Limb (tissue), 2 donors: ENCODE measurements at regions not wholly inside any gene's neighbourhood (a gene's known extent, or its start where the extent isn't known, plus 50 kb on each side); places are given as distances from the start of the nearest gene placed in this dataset.
"Not testable (repeated sequence)": the region's sequence is repeated elsewhere in the genome, so short reads cannot be mapped to it uniquely, and the experiment has no call there.

Experiments used
- DNase-seq, 2 donors: peaks; one replicate each; pipeline ENCODE4 v3.0.0-alpha.2; 2016; ENCODE audit errors: extremely low spot score in 2 of 2

- DNase-seq, result not testable (repeated sequence)
Measured at GRCh38 chr4:131883181-131883580, 1265.9 kb upstream of the PCDH10 start.

- not testable (repeated sequence) for DNase-seq
Measured at GRCh38 chr4:131925662-131926061, 1223.4 kb upstream of the PCDH10 start.

- DNase-seq, result not testable (repeated sequence)
Measured at GRCh38 chr4:131967646-131968045, 1181.4 kb upstream of the PCDH10 start.

- DNase-seq, result no peak
Measured at GRCh38 chr4:131974730-131975129, 1174.4 kb upstream of the PCDH10 start.

GRCh38 chr4:131975276-131976132, 1173.6 kb upstream of the PCDH10 start:
- DNase-seq, result not testable (repeated sequence)

GRCh38 chr4:131976133-131977002, 1172.7 kb upstream of the PCDH10 start:
- DNase-seq, result not testable (repeated sequence)

- DNase-seq, result no peak
Measured at GRCh38 chr4:131978120-131978519, 1171.0 kb upstream of the PCDH10 start.

GRCh38 chr4:131989576-131989975, 1159.5 kb upstream of the PCDH10 start:
- DNase-seq, result no peak

- DNase-seq, result no peak
Measured at GRCh38 chr4:132001542-132001941, 1147.6 kb upstream of the PCDH10 start.

GRCh38 chr4:132003593-132003992, 1145.5 kb upstream of the PCDH10 start:
- no peak for DNase-seq

GRCh38 chr4:132015321-132015720, 1133.8 kb upstream of the PCDH10 start:
- no peak for DNase-seq

GRCh38 chr4:132016703-132017350, 1132.3 kb upstream of the PCDH10 start:
- no peak for DNase-seq

- DNase-seq, result peak in 1 of 2 donors; percentile 6
Measured at GRCh38 chr4:132026166-132026565, 1122.9 kb upstream of the PCDH10 start.

- no peak for DNase-seq
Measured at GRCh38 chr4:132026816-132027215, 1122.3 kb upstream of the PCDH10 start.

- no peak for DNase-seq
Measured at GRCh38 chr4:132056496-132056895, 1092.6 kb upstream of the PCDH10 start.

- DNase-seq, result no peak
Measured at GRCh38 chr4:132059227-132059626, 1089.9 kb upstream of the PCDH10 start.

- DNase-seq, result no peak
Measured at GRCh38 chr4:132062611-132063239, 1086.4 kb upstream of the PCDH10 start.

GRCh38 chr4:132063829-132064228, 1085.3 kb upstream of the PCDH10 start:
- DNase-seq, result no peak

- DNase-seq, result no peak
Measured at GRCh38 chr4:132065940-132066495, 1083.1 kb upstream of the PCDH10 start.

- DNase-seq, result no peak
Measured at GRCh38 chr4:132071815-132072214, 1077.3 kb upstream of the PCDH10 start.

- no peak for DNase-seq
Measured at GRCh38 chr4:132076829-132077228, 1072.3 kb upstream of the PCDH10 start.
